Stomach (tissue), 8 donors: ENCODE measurements at regions not wholly inside any gene's neighbourhood (a gene's known extent, or its start where the extent isn't known, plus 50 kb on each side); places are given as distances from the start of the nearest gene placed in this dataset.

Experiments used
- DNase-seq, 2 donors: peaks; one replicate each; pipeline versions ENCODE4 v3.0.0 to v3.0.0-alpha.2; 2013 to 2019
- H3K27ac ChIP-seq, 5 donors: fragments of 200-600 bp in 4 of 5; sonication (generic) in 4 of 5; one replicate each; pipeline ENCODE4 v1.5.1; 2013 to 2019; ENCODE audit warnings: mild to moderate bottlenecking in 1 of 5, moderate library complexity in 1 of 5
- H3K27me3 ChIP-seq, 3 donors: fragments of 200-600 bp; sonication (generic); one replicate each; pipeline ENCODE4 v1.5.1; 2017 to 2019; ENCODE audit warnings: mixed run types in 1 of 3
- H3K36me3 ChIP-seq, 4 donors: fragments of 200-600 bp; sonication (generic); 1 replicate in 3 of 4; 2 replicates in 1 of 4; pipeline ENCODE4 v1.5.1; 2016 to 2019
- H3K4me1 ChIP-seq, 4 donors: fragments of 200-600 bp; sonication (generic); one replicate each; pipeline ENCODE4 v1.5.1; 2016 to 2019
- H3K4me3 ChIP-seq, 4 donors: fragments of 200-600 bp; sonication (generic) in 3 of 4; one replicate each; pipeline ENCODE4 v1.5.1; 2016 to 2019; ENCODE audit warnings: mild to moderate bottlenecking in 1 of 4
- H3K9me3 ChIP-seq, 4 donors: fragments of 200-600 bp; sonication (generic); one replicate each; pipeline ENCODE4 v1.5.1; 2016 to 2019
- EP300 ChIP-seq: sonication (generic); formaldehyde crosslinking; IDR thresholded peaks from one replicate; pipeline ENCODE4 v1.6.1; 2017; ENCODE audit warnings: antibody characterized with exemption
- POLR2A ChIP-seq, 4 donors: fragments of 450-650 bp; IDR thresholded peaks; one replicate each; pipeline ENCODE4 v1.6.1; 2016; ENCODE audit warnings: antibody characterized with exemption in 4 of 4, control low read depth in 2 of 4, mild to moderate bottlenecking in 1 of 4, moderate library complexity in 1 of 4
- POLR2AphosphoS5 ChIP-seq, 3 donors: sonication (generic); formaldehyde crosslinking; IDR thresholded peaks; one replicate each; pipeline ENCODE4 v1.6.1; 2016; ENCODE audit warnings: antibody characterized with exemption in 3 of 3
- WGBS, 5 donors: extraction: QIAGEN DNeasy Blood & Tissue Kit in 3 of 5; methylation state at CpG; one replicate each; pipeline versions ENCODE4 v1.1.5 to v1.1.7; 2013 to 2018; 5-methylcytosine and 5-hydroxymethylcytosine counted together
- intact Hi-C: fragments of 100-400 bp; cut with DNase I; formaldehyde crosslinking; loops from one replicate; pipeline ENCODE4 v1.15.1; 2023; ENCODE audit warnings: low total_unique reads
- TF ChIP-seq, protein P1 (sequence below), 7 experiments: fragments of 450-650 bp in 4 of 7; fragments of 200-600 bp in 3 of 7; sonication (generic) in 3 of 7; IDR thresholded peaks; one replicate each; pipeline ENCODE4 v1.5.1; 2016 to 2019; ENCODE audit warnings: antibody characterized with exemption in 7 of 7, control low read depth in 2 of 7, mild to moderate bottlenecking in 1 of 7
- donor health status: healthy with polysubstance abuse.
- donor health status: Bipolar disorder and iron deficiency.
- donor health status: healthy.

GRCh38 chr4:83728191-83728590 lies 192.3 kb downstream of the GPAT3 start:
- no peak for DNase-seq
- intact Hi-C loops, result no loop called here

GRCh38 chr4:83725336-83726085 lies 189.6 kb downstream of the GPAT3 start:
- peaks cover 0 to 8% (median 2%) of the 10 kb centered on the region in 4 donors for H3K9me3 ChIP-seq

More at GRCh38 chr4:83728191-83728590, 192.3 kb downstream of the GPAT3 start:
- no peaks in the 10 kb centered on the region for H3K4me1 ChIP-seq
- H3K4me3 ChIP-seq, result no peak overlapping the region
- H3K9me3 ChIP-seq, result peaks cover 0 to 8% (median 2%) of the 10 kb centered on the region in 4 donors
- H3K27me3 ChIP-seq, result no peaks in the 10 kb centered on the region
- H3K27ac ChIP-seq, result no peak overlapping the region
- TF ChIP-seq, protein P1, sequence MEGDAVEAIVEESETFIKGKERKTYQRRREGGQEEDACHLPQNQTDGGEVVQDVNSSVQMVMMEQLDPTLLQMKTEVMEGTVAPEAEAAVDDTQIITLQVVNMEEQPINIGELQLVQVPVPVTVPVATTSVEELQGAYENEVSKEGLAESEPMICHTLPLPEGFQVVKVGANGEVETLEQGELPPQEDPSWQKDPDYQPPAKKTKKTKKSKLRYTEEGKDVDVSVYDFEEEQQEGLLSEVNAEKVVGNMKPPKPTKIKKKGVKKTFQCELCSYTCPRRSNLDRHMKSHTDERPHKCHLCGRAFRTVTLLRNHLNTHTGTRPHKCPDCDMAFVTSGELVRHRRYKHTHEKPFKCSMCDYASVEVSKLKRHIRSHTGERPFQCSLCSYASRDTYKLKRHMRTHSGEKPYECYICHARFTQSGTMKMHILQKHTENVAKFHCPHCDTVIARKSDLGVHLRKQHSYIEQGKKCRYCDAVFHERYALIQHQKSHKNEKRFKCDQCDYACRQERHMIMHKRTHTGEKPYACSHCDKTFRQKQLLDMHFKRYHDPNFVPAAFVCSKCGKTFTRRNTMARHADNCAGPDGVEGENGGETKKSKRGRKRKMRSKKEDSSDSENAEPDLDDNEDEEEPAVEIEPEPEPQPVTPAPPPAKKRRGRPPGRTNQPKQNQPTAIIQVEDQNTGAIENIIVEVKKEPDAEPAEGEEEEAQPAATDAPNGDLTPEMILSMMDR (IDR thresholded peaks at IDR 0.05), result no peak
- TF ChIP-seq EP300 (no peak), POLR2AphosphoS5 (IDR thresholded peaks at IDR 0.05) (no peak), POLR2A (IDR thresholded peaks at IDR 0.05) (no peak)
- H3K36me3 ChIP-seq, result no peaks in the 10 kb centered on the region

GRCh38 chr4:83724485-83725335 lies 188.8 kb downstream of the GPAT3 start:
- TF ChIP-seq, protein P1 (IDR thresholded peaks at IDR 0.05), result no peak
- no peak for TF ChIP-seq EP300
- Histone ChIP-seq H3K4me3 (no peak overlapping the region), H3K27ac (no peak overlapping the region), H3K36me3 (no peaks in the 10 kb centered on the region), H3K4me1 (no peaks in the 10 kb centered on the region), H3K27me3 (no peaks in the 10 kb centered on the region), H3K9me3 (peaks cover 0 to 4% (median under 1%) of the 10 kb centered on the region in 4 donors)
- intact Hi-C loops, result no loop called here
- DNase-seq, result no peak
- WGBS, 5 donors, result 67 to 82% (median 80%) methylated on average over 14 of the region's 14 CpGs

More at GRCh38 chr4:83725336-83726085, 189.6 kb downstream of the GPAT3 start:
- TF ChIP-seq POLR2A (IDR thresholded peaks at IDR 0.05) (no peak), POLR2AphosphoS5 (IDR thresholded peaks at IDR 0.05) (no peak), EP300 (no peak)
- TF ChIP-seq, protein P1 (IDR thresholded peaks at IDR 0.05), result no peak
- no peak for DNase-seq
- whole genome bisulfite sequencing, 5 donors, result 80 to 87% (median 82%) methylated on average over 6 of the region's 6 CpGs
- intact Hi-C loops, result no loop called here
- Histone ChIP-seq H3K4me1 (no peaks in the 10 kb centered on the region), H3K36me3 (no peaks in the 10 kb centered on the region), H3K27ac (no peak overlapping the region), H3K4me3 (no peak overlapping the region), H3K27me3 (no peaks in the 10 kb centered on the region)

DNA sequence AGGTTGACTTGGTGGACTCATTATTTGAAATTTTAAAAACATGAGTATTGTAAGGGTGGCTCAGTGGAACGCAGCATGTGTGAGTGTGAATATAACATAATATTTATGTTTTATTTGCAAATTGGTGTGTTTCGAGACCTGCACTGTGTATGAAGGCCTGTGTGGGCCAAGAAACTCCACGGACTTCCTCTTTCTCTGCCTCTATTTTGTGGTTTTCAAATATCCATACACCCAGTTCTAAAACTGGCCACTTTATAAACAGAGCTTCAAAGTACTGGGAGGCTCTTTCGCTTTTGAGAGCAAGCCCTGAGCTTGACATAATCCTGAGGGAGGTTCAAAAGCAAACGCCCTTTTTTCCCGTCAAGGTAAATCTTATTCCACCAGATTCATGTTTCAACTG lies 187.7 kb downstream of the GPAT3 start:
- WGBS, 5 donors, result 57 to 70% (median 62%) methylated on average over 6 of the region's 6 CpGs
- H3K27ac ChIP-seq, result no peak overlapping the region
- H3K9me3 ChIP-seq, result no peaks in the 10 kb centered on the region
- H3K4me1 ChIP-seq, result no peaks in the 10 kb centered on the region
- no peaks in the 10 kb centered on the region for H3K36me3 ChIP-seq
- no peaks in the 10 kb centered on the region for H3K27me3 ChIP-seq
- TF ChIP-seq POLR2A (IDR thresholded peaks at IDR 0.05), result no peak
- TF ChIP-seq EP300, result no peak
- TF ChIP-seq POLR2AphosphoS5 (IDR thresholded peaks at IDR 0.05), result no peak
- TF ChIP-seq, protein P1 (IDR thresholded peaks at IDR 0.05), result no peak
- no peak for DNase-seq
- intact Hi-C loops, result no loop called here
- H3K4me3 ChIP-seq, result no peak overlapping the region
